Stimulated activated CD4-positive, alpha-beta T cell treated with anti-CD3 and anti-CD28 coated beads, Interleukin-1b, Interleukin-23, amount 100 ng/mL, for 24 hours (primary cell): ENCODE measurements at regions not wholly inside any gene's neighbourhood (a gene's known extent, or its start where the extent isn't known, plus 50 kb on each side); places are given as distances from the start of the nearest gene placed in this dataset.

ENCODE experiments used
- DNase-seq, 4 experiments: peaks; one replicate each; pipeline ENCODE4 v3.0.0-alpha.2; 2020; ENCODE audit warnings: low read depth in 4 of 4, low spot score in 1 of 4

GRCh38 chr5:114238771-114239313 is 123.0 kb upstream of the KCNN2 start:
- no peak for DNase-seq

DNA sequence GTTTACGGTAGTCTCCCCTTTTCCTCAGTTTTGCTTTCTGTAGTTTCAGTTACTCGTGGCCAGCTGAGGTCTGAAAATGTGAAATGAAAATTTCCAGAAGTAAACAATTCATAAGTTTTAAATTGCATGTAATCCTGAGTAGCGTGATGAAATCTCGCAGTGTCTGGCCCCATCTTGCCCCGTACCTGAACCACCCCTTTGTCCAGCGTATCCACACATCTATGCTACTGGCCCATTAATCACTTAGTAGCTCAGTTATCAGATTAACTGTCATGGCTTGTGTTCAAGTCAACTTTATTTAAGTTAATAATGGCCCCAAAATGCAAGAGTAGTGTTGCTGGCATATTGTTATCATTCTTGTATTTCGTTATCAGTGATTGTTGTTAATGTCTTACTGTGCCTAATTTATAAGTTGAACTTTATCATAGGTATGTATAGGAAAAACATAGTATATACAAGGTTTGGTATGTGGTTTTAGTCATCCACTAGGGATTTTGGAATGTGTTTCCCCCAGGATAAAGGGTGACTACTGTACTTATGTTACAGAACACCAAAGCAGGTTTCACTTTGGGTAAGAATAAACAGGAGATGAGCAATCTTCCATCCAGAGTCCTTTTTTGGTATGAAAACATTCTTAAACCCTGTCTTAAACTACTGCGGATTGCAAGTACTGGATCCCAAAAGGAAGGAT is 118.4 kb upstream of the KCNN2 start:
- no peak for DNase-seq

DNA sequence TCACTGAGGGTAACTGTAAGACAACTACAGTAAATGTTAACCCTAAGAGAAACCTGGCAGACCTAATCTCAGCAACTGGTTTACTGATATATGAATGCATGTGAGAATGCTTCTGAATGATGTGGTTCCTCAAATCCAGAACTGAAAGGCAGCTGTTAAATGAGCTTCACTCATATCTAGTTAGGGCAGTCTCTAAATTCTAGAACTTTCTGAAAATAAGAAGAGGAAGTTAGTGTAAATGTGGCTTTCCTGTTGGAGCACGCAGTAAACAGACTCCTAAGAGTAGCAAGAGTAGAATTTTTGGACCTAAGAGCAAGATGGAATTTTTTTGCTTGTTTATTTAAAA is 117.9 kb upstream of the KCNN2 start:
- no peak for DNase-seq

DNA sequence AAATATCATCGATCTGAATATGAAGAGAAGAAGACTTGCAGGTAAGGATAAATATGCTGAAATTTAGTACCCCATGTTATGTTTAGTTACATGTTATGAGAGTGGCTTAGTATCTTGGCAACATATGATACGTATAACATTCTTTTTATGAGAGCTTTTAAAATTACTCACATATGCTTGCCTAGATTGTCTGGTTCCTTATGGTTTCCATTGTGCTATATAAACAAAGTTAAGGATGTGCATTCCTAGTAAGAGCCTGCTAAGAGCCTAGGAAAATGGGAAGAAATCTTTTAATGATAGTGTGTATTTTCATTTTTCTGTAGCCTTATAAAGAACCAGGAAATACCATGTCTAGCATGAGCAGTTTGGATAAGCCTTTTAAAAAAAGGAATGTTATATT is 112.0 kb upstream of the KCNN2 start:
- no peak for DNase-seq

- DNase-seq: no peak
Observed at GRCh38 chr5:114250536-114250935, 111.3 kb upstream of the KCNN2 start.

GRCh38 chr5:114252226-114252625 is 109.6 kb upstream of the KCNN2 start:
- DNase-seq: no peak

GRCh38 chr5:114255260-114255659 is 106.6 kb upstream of the KCNN2 start:
- no peak for DNase-seq

DNA sequence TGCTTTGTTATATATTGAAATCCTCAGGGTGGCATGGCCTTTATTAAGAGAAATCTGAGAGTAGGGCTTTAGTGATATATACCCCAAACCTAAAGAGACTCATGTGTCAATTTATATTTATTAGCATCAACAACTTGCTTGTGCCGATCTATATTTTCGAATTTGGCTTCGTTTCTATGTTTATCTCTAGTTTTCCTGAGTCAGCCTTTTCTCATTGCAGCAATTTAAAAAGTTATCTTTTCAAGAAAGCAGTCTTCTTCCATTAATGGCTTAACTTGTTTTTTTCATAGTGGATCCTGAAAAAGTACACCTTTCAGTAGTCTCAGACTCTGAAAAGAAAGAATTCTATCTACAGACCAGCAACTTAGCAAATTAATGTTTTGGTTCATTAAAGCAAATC is 99.9 kb upstream of the KCNN2 start:
- DNase-seq: no peak

DNA sequence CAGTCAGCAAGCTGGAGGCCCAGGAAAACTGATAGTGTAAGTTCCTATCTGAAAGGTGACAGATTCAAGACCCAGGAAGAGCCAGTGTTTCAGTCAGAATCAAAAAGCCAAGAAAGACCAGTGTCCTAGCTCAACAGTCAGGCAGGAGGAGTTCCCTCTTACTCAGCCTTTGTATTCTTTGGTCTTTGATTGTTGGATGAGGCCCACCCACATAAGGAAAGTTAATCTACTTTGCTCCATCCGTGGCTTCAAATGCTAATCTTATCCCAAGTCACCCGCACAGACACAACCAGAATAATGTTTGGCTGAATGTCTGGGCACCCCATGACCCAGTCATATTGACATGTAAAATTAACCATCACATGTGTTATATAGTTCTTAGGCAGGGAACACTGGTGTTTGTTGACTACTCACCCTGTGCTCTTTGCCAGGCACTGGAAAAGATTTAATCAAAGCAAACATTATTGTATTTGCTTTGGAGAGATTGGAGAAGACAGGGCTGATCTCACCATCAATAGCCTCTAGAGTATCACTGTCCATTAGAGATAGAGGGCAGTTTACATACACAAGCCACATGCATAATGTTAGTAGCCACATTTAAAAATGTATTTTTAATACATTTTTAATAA is 96.3 kb upstream of the KCNN2 start:
- DNase-seq: no peak

DNA sequence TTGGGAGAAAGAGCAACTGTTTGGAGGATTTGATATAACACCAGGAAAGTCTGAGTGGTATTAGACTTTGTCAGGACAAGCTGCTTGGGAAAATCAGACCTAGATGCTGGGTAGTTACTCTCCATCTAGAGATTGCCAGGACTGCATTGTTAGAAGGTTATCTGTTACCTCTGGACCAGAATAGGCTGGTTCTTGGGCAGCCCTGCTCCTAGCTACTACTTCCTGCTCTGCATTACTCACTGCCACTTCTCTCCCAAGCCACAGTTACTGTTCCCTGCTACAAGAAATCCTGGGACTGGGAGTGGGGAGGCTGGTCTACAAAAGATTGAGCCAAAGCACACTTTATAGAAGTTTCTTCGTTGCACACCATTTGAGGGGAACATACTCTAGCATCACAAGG is 95.5 kb upstream of the KCNN2 start:
- DNase-seq: no peak

- DNase-seq: no peak
Observed at GRCh38 chr5:114296191-114296590, 65.7 kb upstream of the KCNN2 start.

DNA sequence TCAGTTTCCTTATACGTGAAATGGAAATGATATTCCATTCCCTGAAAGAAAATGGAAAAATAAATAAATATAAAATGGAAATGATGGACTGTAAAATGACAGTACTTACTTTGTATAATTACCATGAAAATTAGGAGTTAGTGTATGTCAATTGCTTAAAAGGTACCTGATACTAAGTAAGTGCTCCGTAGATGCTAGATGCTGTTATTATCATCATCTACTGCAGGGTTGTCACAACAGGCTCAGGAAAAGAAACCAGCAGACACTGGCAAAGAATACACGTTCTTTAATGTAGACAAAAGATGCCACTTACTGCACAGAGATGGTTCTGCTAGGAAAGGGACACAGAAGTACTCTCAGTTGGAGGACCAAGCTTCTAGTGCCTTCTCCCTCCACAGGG is 64.0 kb upstream of the KCNN2 start:
- DNase-seq: no peak

- DNase-seq: no peak
Observed at GRCh38 chr5:114305402-114306207, 56.3 kb upstream of the KCNN2 start.

DNA sequence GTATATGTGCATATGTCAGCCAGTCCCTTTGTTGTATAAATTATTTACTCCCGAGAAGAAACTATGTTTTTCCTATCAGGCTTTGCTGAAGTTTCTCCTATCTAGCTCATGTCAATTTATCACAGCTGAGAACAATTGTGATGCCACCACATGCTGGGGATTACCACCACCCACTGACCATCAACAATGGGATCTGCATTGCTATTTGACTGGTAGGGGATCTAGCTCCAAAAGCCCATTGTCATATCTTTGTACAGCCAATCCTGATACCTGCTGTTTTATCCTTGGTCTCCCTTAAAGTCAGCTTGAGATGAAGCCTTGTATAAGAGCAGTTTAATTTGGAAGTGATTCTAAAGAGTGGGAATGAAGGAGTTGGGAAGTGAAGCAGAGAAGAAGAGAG is 53.9 kb upstream of the KCNN2 start:
- no peak for DNase-seq

DNA sequence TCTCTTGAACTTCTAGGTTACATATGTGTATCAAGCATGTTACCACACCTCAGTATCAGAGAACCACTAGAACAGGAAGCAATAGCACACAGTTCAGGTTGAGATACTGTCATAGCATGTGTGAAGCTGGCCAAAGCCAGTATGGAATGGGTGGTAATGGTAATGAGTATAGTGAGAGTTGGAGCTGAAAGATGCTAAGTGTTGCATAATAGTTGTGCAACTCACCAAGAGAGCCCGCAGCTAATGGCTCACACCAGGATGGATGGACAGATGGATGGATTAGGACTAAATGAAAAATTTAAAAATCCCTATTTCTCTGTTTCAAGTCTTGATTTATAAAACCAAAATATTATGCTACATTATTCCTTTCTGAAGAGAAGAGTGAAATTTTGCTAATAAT is 53.4 kb upstream of the KCNN2 start:
- DNase-seq: no peak

DNA sequence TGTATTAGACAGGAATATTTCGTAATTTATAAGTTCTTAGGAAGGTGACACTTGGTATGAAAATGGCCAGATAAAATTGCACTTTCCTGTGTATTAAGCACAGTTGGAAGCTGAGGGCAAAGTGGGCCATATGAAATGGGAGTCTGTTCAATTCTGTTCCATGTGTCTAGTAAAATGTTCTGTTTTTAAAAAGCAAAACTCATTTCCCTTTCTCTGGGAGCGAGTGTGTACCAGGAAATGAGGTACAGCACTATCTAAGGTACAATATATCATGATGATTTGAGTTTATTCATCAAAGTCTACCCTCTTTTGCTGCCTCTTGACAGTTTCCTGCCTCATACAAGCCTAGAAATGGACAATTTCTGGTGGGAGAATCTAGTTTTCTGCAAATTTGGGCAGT is 51.2 kb upstream of the KCNN2 start:
- DNase-seq: no peak

GRCh38 chr5:114311281-114311680 is 50.6 kb upstream of the KCNN2 start:
- no peak for DNase-seq

DNA sequence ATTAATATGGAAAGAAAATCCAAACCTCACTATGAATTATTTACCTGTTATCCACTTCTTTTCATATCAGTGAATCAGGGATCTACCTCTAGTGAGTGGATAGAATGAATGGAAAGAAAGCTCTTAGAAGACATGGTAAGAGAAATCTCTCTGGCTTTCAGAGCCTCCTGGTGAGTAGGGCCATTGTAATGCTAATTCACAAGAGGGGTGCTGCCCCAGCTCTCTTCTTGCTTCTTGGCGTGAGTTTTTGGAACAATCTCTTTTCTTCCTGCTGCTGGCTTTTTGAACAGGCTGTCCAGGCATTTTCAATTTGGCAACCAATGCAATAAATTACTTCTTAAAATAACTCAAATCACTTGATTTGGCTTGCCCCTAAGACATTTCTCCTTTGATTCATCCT is 49.9 kb upstream of the KCNN2 start:
- no peak for DNase-seq
